ENCODE measurements at regions not wholly inside any gene's neighbourhood (a gene's known extent, or its start where the extent isn't known, plus 50 kb on each side); places are given as distances from the start of the nearest gene placed in this dataset.

GRCh38 chr13:44011036-44011435, 131.3 kb downstream of the LACC1 start:
- H3K4me1 Mint-ChIP-seq (ENCODE audit: low read depth, unreplicated experiment) = no peaks in the 10 kb centered on the region
- H3K9me3 Mint-ChIP-seq (ENCODE audit: unreplicated experiment) = no peaks in the 10 kb centered on the region
- Histone ChIP-seq H3K9me3 (no peaks in the 10 kb centered on the region), H3K4me3 (ENCODE audit: low read depth, low read length) (no peak overlapping the region), H3K36me3 (ENCODE audit: control insufficient read depth, insufficient read depth, low read length) (no peaks in the 10 kb centered on the region), H3K27me3 (replicated peaks; ENCODE audit: control insufficient read depth, insufficient read depth, low read length) (no peaks in the 10 kb centered on the region), H3K4me1 (no peaks in the 10 kb centered on the region)
- TF ChIP-seq CTCF (IDR thresholded peaks at IDR 0.05; ENCODE audit: insufficient read depth in 1 of 2, low read depth in 1 of 2, low read length in 1 of 2, severe bottlenecking in 1 of 2, unreplicated experiment in 1 of 2) = no peak
- ChIA-PET POLR2A (no interaction called here), CTCF (no interaction called here)
- H3K36me3 Mint-ChIP-seq (ENCODE audit: insufficient read depth, unreplicated experiment) = no peaks in the 10 kb centered on the region
- no peak for DNase-seq
- BruUV-seq (replicated peaks) = no TSS peak
- intact Hi-C loops (cut with micrococcal nuclease; ENCODE audit: unreplicated experiment) = no loop called here
- no peak overlapping the region for H3K4me3 Mint-ChIP-seq (ENCODE audit: unreplicated experiment)
- no peaks in the 10 kb centered on the region for H3K27me3 Mint-ChIP-seq (ENCODE audit: insufficient read depth, unreplicated experiment)
- no peak overlapping the region for H3K27ac Mint-ChIP-seq (ENCODE audit: unreplicated experiment)

DNA sequence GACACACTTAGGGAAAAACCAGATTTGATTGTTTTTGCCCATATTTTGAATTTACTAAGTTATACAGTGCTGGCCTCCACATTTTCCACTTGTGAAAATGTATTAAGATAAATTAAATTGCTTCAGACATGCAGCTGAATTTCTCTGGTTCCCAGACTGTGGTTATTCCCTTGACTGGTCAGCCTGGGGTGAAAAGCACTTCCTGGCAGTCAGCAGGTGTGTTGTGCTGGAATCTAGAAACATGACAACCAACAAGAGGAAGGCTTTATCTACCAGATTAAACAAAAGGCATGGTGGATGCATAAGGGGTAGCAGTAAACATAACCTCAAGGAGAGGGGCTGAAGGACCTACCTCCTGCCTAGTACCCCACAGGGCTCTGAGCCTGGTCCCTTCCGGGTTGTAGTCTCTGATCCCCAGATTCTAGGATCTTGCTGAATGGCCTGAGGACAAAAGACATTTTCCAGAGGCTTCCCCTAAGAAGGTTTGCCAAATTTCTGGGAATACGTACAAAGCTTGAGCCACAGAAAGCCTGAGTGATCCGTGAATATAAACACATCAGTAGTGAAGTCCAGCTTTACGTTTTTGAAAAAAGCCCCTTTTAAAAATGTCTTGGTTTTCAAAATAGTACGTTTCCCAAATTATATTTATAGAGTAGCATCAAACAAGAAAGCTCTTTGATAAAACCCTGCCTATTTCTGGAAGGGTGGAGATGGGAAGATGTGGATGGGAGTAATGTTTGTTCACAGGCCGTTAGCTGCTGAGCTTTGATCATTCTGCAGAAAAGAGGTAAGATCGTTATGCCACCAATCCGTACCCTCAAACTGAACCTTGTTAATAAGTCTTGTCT, 133.4 kb downstream of the LACC1 start:
- Mint-ChIP-seq H3K36me3 (ENCODE audit: insufficient read depth, unreplicated experiment) (no peaks in the 10 kb centered on the region), H3K27me3 (ENCODE audit: insufficient read depth, unreplicated experiment) (no peaks in the 10 kb centered on the region), H3K27ac (ENCODE audit: unreplicated experiment) (no peak overlapping the region), H3K4me1 (ENCODE audit: low read depth, unreplicated experiment) (no peaks in the 10 kb centered on the region), H3K9me3 (ENCODE audit: unreplicated experiment) (no peaks in the 10 kb centered on the region), H3K4me3 (ENCODE audit: unreplicated experiment) (no peak overlapping the region)
- H3K9me3 ChIP-seq = no peaks in the 10 kb centered on the region
- DNase-seq = no peak
- intact Hi-C loops (cut with micrococcal nuclease; ENCODE audit: unreplicated experiment) = no loop called here
- ChIA-PET CTCF (no interaction called here), POLR2A (no interaction called here)
- H3K27me3 ChIP-seq (replicated peaks; ENCODE audit: control insufficient read depth, insufficient read depth, low read length) = no peaks in the 10 kb centered on the region
- no TSS peak for BruUV-seq (replicated peaks)
- no peaks in the 10 kb centered on the region for H3K36me3 ChIP-seq (ENCODE audit: control insufficient read depth, insufficient read depth, low read length)
- no peaks in the 10 kb centered on the region for H3K4me1 ChIP-seq
- no peak for TF ChIP-seq CTCF (IDR thresholded peaks at IDR 0.05; ENCODE audit: insufficient read depth in 1 of 2, low read depth in 1 of 2, low read length in 1 of 2, severe bottlenecking in 1 of 2, unreplicated experiment in 1 of 2)
- H3K4me3 ChIP-seq (ENCODE audit: low read depth, low read length) = no peak overlapping the region

- DNase-seq = no peak
- Mint-ChIP-seq H3K27me3 (ENCODE audit: insufficient read depth, unreplicated experiment) (no peaks in the 10 kb centered on the region), H3K27ac (ENCODE audit: unreplicated experiment) (no peak overlapping the region), H3K4me1 (ENCODE audit: low read depth, unreplicated experiment) (no peaks in the 10 kb centered on the region), H3K36me3 (ENCODE audit: insufficient read depth, unreplicated experiment) (no peaks in the 10 kb centered on the region), H3K4me3 (ENCODE audit: unreplicated experiment) (no peak overlapping the region), H3K9me3 (ENCODE audit: unreplicated experiment) (no peaks in the 10 kb centered on the region)
- no TSS peak for BruUV-seq (replicated peaks)
- ChIA-PET CTCF (no interaction called here), POLR2A (no interaction called here)
- no peaks in the 10 kb centered on the region for H3K36me3 ChIP-seq (ENCODE audit: control insufficient read depth, insufficient read depth, low read length)
- no peaks in the 10 kb centered on the region for H3K27me3 ChIP-seq (replicated peaks; ENCODE audit: control insufficient read depth, insufficient read depth, low read length)
- H3K4me1 ChIP-seq = no peaks in the 10 kb centered on the region
- no peak for TF ChIP-seq CTCF (IDR thresholded peaks at IDR 0.05; ENCODE audit: insufficient read depth in 1 of 2, low read depth in 1 of 2, low read length in 1 of 2, severe bottlenecking in 1 of 2, unreplicated experiment in 1 of 2)
- no peak overlapping the region for H3K4me3 ChIP-seq (ENCODE audit: low read depth, low read length)
- intact Hi-C loops (cut with micrococcal nuclease; ENCODE audit: unreplicated experiment) = no loop called here
- no peaks in the 10 kb centered on the region for H3K9me3 ChIP-seq
These were observed 134.1 kb downstream of the LACC1 start for GRCh38 chr13:44013758-44014291.

Data from Caco-2 (cell line).